ENCODE measurements at regions not wholly inside any gene's neighbourhood (a gene's known extent, or its start where the extent isn't known, plus 50 kb on each side); places are given as distances from the start of the nearest gene placed in this dataset.
"Not testable (repeated sequence)": the region's sequence is repeated elsewhere in the genome, so short reads cannot be mapped to it uniquely, and the experiment has no call there.

GRCh38 chr2:111323384-111323783, 202.7 kb downstream of the BCL2L11 start:
- not testable (repeated sequence) for TF ChIP-seq CTCF (conservative IDR thresholded peaks at IDR 0.05); ZFX (IDR thresholded peaks at IDR 0.05)
